HEK293T (cell line): ENCODE measurements at regions not wholly inside any gene's neighbourhood (a gene's known extent, or its start where the extent isn't known, plus 50 kb on each side); places are given as distances from the start of the nearest gene placed in this dataset.
"Not testable (repeated sequence)": the region's sequence is repeated elsewhere in the genome, so short reads cannot be mapped to it uniquely, and the experiment has no call there.

Experiments used
- BHLHE40 ChIP-seq: fragments of 450-650 bp; IDR thresholded peaks from 2 replicates; pipeline ENCODE4 v1.6.1; 2016; ENCODE audit warnings: mild to moderate bottlenecking, moderate library complexity, borderline replicate concordance
- FOXA1 ChIP-seq: fragments of 450-650 bp; IDR thresholded peaks from 2 replicates; pipeline ENCODE4 v1.6.1; 2016; ENCODE audit warnings: mild to moderate bottlenecking
- FOXK2 ChIP-seq: fragments of 450-650 bp; IDR thresholded peaks from 2 replicates; pipeline ENCODE4 v1.6.1; 2016; ENCODE audit warnings: mild to moderate bottlenecking
- FOXM1 ChIP-seq: fragments of 450-650 bp; IDR thresholded peaks from 2 replicates; pipeline ENCODE4 v1.6.1; 2017; ENCODE audit warnings: mild to moderate bottlenecking, borderline replicate concordance
- L3MBTL2 ChIP-seq: fragments of 450-650 bp; conservative IDR thresholded peaks from 2 replicates; pipeline ENCODE4 v1.6.1; 2016; ENCODE audit warnings: mild to moderate bottlenecking
- PKNOX1 ChIP-seq: fragments of 450-650 bp; IDR thresholded peaks from 2 replicates; pipeline ENCODE4 v1.6.1; 2016
- SP1 ChIP-seq: fragments of 450-650 bp; IDR thresholded peaks from 2 replicates; pipeline ENCODE4 v1.6.1; 2017
- SUZ12 ChIP-seq: fragments of 450-650 bp; IDR thresholded peaks from 2 replicates; pipeline ENCODE4 v1.6.1; 2016; ENCODE audit warnings: mild to moderate bottlenecking
- TARDBP ChIP-seq: fragments of 450-650 bp; IDR thresholded peaks from 2 replicates; pipeline ENCODE4 v1.6.1; 2016
- ZNF384 ChIP-seq: fragments of 450-650 bp; IDR thresholded peaks from 2 replicates; pipeline ENCODE4 v1.6.1; 2016

DNA sequence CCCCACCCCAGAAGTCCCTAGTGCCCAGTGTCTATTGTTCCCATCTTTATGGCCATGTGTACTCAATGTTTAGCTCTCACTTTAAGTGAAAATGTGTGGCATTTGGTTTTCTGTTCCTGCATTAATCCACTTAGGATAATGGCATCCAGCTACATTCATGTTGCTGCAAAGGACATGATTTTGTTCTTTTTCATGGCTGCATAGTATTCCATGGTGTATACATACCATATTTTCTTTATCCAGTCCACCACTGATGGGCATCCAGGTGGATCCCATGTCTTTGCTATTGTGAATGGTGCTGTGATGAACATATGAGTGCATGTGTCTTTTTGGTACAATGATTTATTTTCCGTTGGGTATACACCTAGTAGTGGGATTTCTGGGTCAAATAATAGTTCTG lies 58.2 kb upstream of the ZNF280D start:
- not testable (repeated sequence) for TF ChIP-seq SP1, SUZ12, FOXA1, PKNOX1, FOXM1, TARDBP, L3MBTL2, FOXK2, ZNF384, BHLHE40
